ENCODE measurements at regions not wholly inside any gene's neighbourhood (a gene's known extent, or its start where the extent isn't known, plus 50 kb on each side); places are given as distances from the start of the nearest gene placed in this dataset.
"Not testable (repeated sequence)": the region's sequence is repeated elsewhere in the genome, so short reads cannot be mapped to it uniquely, and the experiment has no call there.

DNA sequence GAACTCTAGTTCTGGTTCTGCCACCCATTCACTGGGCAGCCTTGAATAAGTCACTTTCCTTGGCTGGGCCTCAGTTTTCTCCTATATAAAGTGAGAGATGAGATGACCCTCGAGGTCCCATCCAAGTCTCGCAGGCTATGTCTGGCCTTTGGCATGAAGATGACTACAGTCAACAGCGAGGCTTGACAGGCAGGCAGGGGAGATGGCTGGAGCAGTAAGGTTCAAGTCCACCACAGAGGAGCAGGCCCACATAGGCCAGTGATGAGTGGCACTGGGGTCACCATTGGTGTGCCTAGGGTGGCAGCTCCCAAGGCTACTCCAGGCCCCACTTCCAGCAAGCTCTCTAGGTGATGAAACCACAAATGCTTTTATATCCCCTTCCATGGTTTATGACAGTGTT lies 161.4 kb downstream of the ZFP36L2 start:
- no peak for DNase-seq (ENCODE audit: low read depth, low spot score)
- POLR2A ChIA-PET: no interaction called here
- no peak for ATAC-seq
- Histone ChIP-seq H3K27ac (ENCODE audit: low read length) (no peak overlapping the region), H3K4me3 (ENCODE audit: low read depth in 2 of 2, low read length in 2 of 2) (no peak overlapping the region), H3K27me3 (ENCODE audit: control insufficient read depth, insufficient read depth, low read length) (no peaks in the 10 kb centered on the region), H3K4me1 (ENCODE audit: control insufficient read depth, insufficient read depth, low read length) (peaks cover 5% of the 10 kb centered on the region; the same call in 1 of the 2 replicates), H3K36me3 (ENCODE audit: control insufficient read depth, insufficient read depth, low read length) (no peaks in the 10 kb centered on the region), H3K9me3 (ENCODE audit: control insufficient read depth, insufficient read depth, low read depth, low read length) (peaks cover 3% of the 10 kb centered on the region; the same call in 1 of the 2 replicates)
- TF ChIP-seq REST (IDR thresholded peaks at IDR 0.05; ENCODE audit: insufficient read depth in 1 of 2, low read depth in 2 of 2, low read length in 1 of 2): no peak
- TF ChIP-seq SIN3A (IDR thresholded peaks at IDR 0.05; ENCODE audit: borderline replicate concordance, insufficient read depth, low read depth, low read length): no peak
- TF ChIP-seq POLR2AphosphoS5 (IDR thresholded peaks at IDR 0.05; ENCODE audit: low read depth, low read length): no peak
- TF ChIP-seq, protein P1, sequence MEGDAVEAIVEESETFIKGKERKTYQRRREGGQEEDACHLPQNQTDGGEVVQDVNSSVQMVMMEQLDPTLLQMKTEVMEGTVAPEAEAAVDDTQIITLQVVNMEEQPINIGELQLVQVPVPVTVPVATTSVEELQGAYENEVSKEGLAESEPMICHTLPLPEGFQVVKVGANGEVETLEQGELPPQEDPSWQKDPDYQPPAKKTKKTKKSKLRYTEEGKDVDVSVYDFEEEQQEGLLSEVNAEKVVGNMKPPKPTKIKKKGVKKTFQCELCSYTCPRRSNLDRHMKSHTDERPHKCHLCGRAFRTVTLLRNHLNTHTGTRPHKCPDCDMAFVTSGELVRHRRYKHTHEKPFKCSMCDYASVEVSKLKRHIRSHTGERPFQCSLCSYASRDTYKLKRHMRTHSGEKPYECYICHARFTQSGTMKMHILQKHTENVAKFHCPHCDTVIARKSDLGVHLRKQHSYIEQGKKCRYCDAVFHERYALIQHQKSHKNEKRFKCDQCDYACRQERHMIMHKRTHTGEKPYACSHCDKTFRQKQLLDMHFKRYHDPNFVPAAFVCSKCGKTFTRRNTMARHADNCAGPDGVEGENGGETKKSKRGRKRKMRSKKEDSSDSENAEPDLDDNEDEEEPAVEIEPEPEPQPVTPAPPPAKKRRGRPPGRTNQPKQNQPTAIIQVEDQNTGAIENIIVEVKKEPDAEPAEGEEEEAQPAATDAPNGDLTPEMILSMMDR (IDR thresholded peaks at IDR 0.05): no peak
- no peak for TF ChIP-seq TCF7L2 (IDR thresholded peaks at IDR 0.05; ENCODE audit: low read depth, low read length)
- CTCF ChIA-PET: no interaction called here
- in situ Hi-C loops (cut with HindIII; ENCODE audit: low pct_unique_long_range_greater_than_20kb, low sequenced_read_pairs): no loop called here
- intact Hi-C loops (cut with micrococcal nuclease; ENCODE audit: unreplicated experiment): no loop called here
- no TSS peak for BruUV-seq (replicated peaks)

DNA sequence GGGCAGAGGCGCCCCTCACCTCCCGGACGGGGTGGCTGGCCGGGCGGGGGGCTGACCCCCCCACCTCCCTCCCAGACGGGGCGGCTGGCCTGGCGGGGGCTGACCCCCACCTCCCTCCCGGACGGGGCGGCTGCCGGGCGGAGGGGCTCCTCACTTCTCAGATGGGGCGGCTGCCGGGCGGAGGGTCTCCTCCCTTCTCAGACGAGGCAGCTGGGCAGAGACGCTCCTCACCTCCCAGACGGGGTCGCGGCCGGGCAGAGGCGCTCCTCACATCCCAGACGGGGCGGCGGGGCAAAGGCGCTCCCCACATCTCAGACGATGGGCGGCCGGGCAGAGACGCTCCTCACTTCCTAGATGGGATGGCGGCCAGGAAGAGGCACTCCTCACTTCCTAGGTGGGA lies 163.3 kb downstream of the ZFP36L2 start:
- ATAC-seq; H3K4me1 ChIP-seq (ENCODE audit: control insufficient read depth, insufficient read depth, low read length); H3K27ac ChIP-seq (ENCODE audit: low read length); BruUV-seq (replicated peaks); POLR2A ChIA-PET; H3K27me3 ChIP-seq (ENCODE audit: control insufficient read depth, insufficient read depth, low read length); H3K9me3 ChIP-seq (ENCODE audit: control insufficient read depth, insufficient read depth, low read depth, low read length); CTCF ChIA-PET; in situ Hi-C loops (cut with HindIII; ENCODE audit: low pct_unique_long_range_greater_than_20kb, low sequenced_read_pairs); H3K4me3 ChIP-seq (ENCODE audit: low read depth in 2 of 2, low read length in 2 of 2); H3K36me3 ChIP-seq (ENCODE audit: control insufficient read depth, insufficient read depth, low read length); intact Hi-C loops (cut with micrococcal nuclease; ENCODE audit: unreplicated experiment); DNase-seq (ENCODE audit: low read depth, low spot score): not testable (repeated sequence)

DNA sequence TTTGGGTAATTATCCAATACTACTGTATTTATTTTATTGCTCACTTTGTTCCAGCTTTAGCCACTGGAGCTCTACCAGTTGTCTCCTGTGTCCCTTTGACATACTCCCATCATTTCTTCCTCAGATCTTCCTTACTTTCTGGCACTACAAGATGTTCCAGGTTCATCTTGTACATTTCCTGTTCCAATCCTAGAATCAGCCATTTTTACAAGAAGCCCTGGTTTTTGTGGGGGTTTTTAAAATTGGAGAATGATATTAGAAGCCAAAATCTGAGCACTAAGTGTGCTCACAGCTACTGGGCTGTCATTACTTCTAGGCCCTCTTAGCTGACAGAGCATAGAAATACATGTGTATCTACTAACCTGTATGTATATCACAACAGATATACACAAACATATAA lies 164.3 kb downstream of the ZFP36L2 start:
- Histone ChIP-seq H3K27me3 (ENCODE audit: control insufficient read depth, insufficient read depth, low read length) (no peaks in the 10 kb centered on the region), H3K4me3 (ENCODE audit: low read depth in 2 of 2, low read length in 2 of 2) (no peak overlapping the region), H3K4me1 (ENCODE audit: control insufficient read depth, insufficient read depth, low read length) (no peaks in the 10 kb centered on the region; the same call in 1 of the 2 replicates), H3K9me3 (ENCODE audit: control insufficient read depth, insufficient read depth, low read depth, low read length) (peaks cover 3% of the 10 kb centered on the region; the same call in 1 of the 2 replicates), H3K36me3 (ENCODE audit: control insufficient read depth, insufficient read depth, low read length) (no peaks in the 10 kb centered on the region), H3K27ac (ENCODE audit: low read length) (no peak overlapping the region)
- intact Hi-C loops (cut with micrococcal nuclease; ENCODE audit: unreplicated experiment): no loop called here
- POLR2A ChIA-PET: no interaction called here
- DNase-seq (ENCODE audit: low read depth, low spot score): no peak
- CTCF ChIA-PET: no interaction called here
- no peak for ATAC-seq
- in situ Hi-C loops (cut with HindIII; ENCODE audit: low pct_unique_long_range_greater_than_20kb, low sequenced_read_pairs): no loop called here
- TF ChIP-seq POLR2AphosphoS5 (IDR thresholded peaks at IDR 0.05; ENCODE audit: low read depth, low read length) (no peak), SIN3A (IDR thresholded peaks at IDR 0.05; ENCODE audit: borderline replicate concordance, insufficient read depth, low read depth, low read length) (no peak), TCF7L2 (IDR thresholded peaks at IDR 0.05; ENCODE audit: low read depth, low read length) (no peak), REST (IDR thresholded peaks at IDR 0.05; ENCODE audit: insufficient read depth in 1 of 2, low read depth in 2 of 2, low read length in 1 of 2) (no peak)
- TF ChIP-seq, protein P1 (IDR thresholded peaks at IDR 0.05): no peak
- BruUV-seq (replicated peaks): no TSS peak

All from Panc1 (cell line).